Retinal pigment epithelial cell (primary cell): ENCODE measurements at regions not wholly inside any gene's neighbourhood (a gene's known extent, or its start where the extent isn't known, plus 50 kb on each side); places are given as distances from the start of the nearest gene placed in this dataset.

Experiments
- DNase-seq: peaks from one replicate; pipeline ENCODE4 v3.0.0-alpha.2; 2010; ENCODE audit warnings: low read depth
- H3K4me3 ChIP-seq: 2 replicates; pipeline ENCODE4 v1.5.1; 2011; ENCODE audit warnings: mild to moderate bottlenecking, low read length, control low read depth, moderate library complexity
- TF ChIP-seq, protein P1 (sequence below): conservative IDR thresholded peaks from 2 replicates; pipeline ENCODE4 v1.5.1; 2011; ENCODE audit warnings: low read depth, low read length, control low read depth, inconsistent platforms

DNA sequence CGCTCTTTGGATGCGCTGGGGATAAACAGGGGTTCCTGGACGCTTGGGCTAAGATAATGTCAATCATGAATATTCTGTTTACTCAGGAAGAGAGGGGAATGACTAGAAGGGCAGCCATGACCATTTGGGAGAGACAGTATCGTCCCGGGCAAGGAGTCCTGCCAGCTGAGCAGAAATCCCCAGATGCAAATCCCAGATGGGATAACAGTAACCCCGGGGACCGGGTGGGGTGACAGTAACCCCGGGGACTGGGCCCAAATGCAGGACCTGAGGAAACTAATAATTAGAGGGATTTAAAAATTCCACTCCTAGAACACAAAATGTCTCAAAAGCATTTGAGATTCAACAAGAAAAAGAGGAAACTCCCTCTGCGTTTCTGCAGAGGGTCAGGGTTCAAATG lies 189.0 kb upstream of the PPP1R26 start:
- no peak for DNase-seq
- TF ChIP-seq, protein P1, sequence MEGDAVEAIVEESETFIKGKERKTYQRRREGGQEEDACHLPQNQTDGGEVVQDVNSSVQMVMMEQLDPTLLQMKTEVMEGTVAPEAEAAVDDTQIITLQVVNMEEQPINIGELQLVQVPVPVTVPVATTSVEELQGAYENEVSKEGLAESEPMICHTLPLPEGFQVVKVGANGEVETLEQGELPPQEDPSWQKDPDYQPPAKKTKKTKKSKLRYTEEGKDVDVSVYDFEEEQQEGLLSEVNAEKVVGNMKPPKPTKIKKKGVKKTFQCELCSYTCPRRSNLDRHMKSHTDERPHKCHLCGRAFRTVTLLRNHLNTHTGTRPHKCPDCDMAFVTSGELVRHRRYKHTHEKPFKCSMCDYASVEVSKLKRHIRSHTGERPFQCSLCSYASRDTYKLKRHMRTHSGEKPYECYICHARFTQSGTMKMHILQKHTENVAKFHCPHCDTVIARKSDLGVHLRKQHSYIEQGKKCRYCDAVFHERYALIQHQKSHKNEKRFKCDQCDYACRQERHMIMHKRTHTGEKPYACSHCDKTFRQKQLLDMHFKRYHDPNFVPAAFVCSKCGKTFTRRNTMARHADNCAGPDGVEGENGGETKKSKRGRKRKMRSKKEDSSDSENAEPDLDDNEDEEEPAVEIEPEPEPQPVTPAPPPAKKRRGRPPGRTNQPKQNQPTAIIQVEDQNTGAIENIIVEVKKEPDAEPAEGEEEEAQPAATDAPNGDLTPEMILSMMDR: no peak

GRCh38 chr9:135291165-135291564 lies 188.4 kb upstream of the PPP1R26 start:
- TF ChIP-seq, protein P1: no peak
- DNase-seq: no peak
- H3K4me3 ChIP-seq: no peak overlapping the region

More for the DNA sequence above, 189.0 kb upstream of the PPP1R26 start:
- H3K4me3 ChIP-seq: no peak overlapping the region

DNA sequence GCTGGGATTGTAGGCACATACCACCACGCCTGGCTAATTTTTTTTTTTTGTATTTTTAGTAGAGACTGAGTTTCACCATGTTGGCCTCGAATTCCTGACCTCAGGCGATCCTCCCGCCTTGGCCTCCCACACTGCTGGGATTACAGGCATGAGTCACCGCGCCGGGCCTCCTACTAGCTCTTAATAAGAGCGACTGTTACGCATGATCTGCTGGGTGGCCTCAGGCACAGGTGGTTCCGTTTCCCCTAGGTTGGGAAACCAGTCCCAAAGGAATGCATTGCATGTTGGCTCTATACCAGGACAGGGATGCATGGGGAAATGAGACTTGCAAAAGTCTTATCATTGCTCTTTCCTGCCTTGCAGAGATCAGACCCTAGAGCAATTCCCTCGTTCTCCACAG lies 184.7 kb upstream of the PPP1R26 start:
- DNase-seq: no peak
- no peak overlapping the region for H3K4me3 ChIP-seq
- TF ChIP-seq, protein P1: no peak

- TF ChIP-seq, protein P1: no peak
- no peak overlapping the region for H3K4me3 ChIP-seq
- DNase-seq: no peak
Observed at GRCh38 chr9:135295551-135296300, 183.9 kb upstream of the PPP1R26 start.

- no peak for DNase-seq
- no peak overlapping the region for H3K4me3 ChIP-seq
- TF ChIP-seq, protein P1: no peak
Observed at GRCh38 chr9:135296735-135297455, 182.7 kb upstream of the PPP1R26 start.

GRCh38 chr9:135297456-135298075 lies 182.0 kb upstream of the PPP1R26 start:
- TF ChIP-seq, protein P1: no peak
- no peak for DNase-seq
- no peak overlapping the region for H3K4me3 ChIP-seq
